Trophoblast cell (in vitro differentiated cells and primary cell): ENCODE measurements at regions not wholly inside any gene's neighbourhood (a gene's known extent, or its start where the extent isn't known, plus 50 kb on each side); places are given as distances from the start of the nearest gene placed in this dataset.

Experiments used
- DNase-seq, 2 donors: peaks; one replicate each; pipeline ENCODE4 v3.0.0-alpha.2; 2016
- H2AFZ ChIP-seq: 2 replicates; pipeline ENCODE4 v1.6.1; 2013; ENCODE audit warnings: low read length, moderate library complexity, mild to moderate bottlenecking; ENCODE audit not compliant: insufficient read depth, poor library complexity
- H2AK5ac ChIP-seq: 2 replicates; pipeline ENCODE4 v1.6.1; 2013; ENCODE audit warnings: mild to moderate bottlenecking, low read length
- H2BK120ac ChIP-seq: 2 replicates; pipeline ENCODE4 v1.6.1; 2013; ENCODE audit warnings: low read length, mild to moderate bottlenecking, moderate library complexity; ENCODE audit not compliant: insufficient read depth, poor library complexity
- H2BK12ac ChIP-seq: 2 replicates; pipeline ENCODE4 v1.6.1; 2013; ENCODE audit warnings: mild to moderate bottlenecking, low read length, moderate library complexity
- H2BK5ac ChIP-seq: 2 replicates; pipeline ENCODE4 v1.6.1; 2013; ENCODE audit warnings: low read length, low read depth, moderate library complexity, mild to moderate bottlenecking; ENCODE audit not compliant: poor library complexity
- H3K14ac ChIP-seq: 2 replicates; pipeline ENCODE4 v1.6.1; 2013; ENCODE audit warnings: mild to moderate bottlenecking, low read length
- H3K18ac ChIP-seq: 2 replicates; pipeline ENCODE4 v1.6.1; 2013; ENCODE audit warnings: mild to moderate bottlenecking, low read length
- H3K23ac ChIP-seq: 2 replicates; pipeline ENCODE4 v1.6.1; 2013; ENCODE audit warnings: low read length
- H3K27ac ChIP-seq: 2 replicates; pipeline ENCODE4 v1.5.1; 2013; ENCODE audit warnings: low read depth, mild to moderate bottlenecking, inconsistent platforms, low read length, moderate library complexity
- H3K27me3 ChIP-seq: 2 replicates; pipeline ENCODE4 v1.6.1; 2013; ENCODE audit warnings: inconsistent platforms, mild to moderate bottlenecking, low read length, moderate library complexity; ENCODE audit not compliant: insufficient read depth
- H3K36me3 ChIP-seq, 2 experiments: 1 replicate in 1 of 2; 2 replicates in 1 of 2; pipeline ENCODE4 v1.6.1; 2013; ENCODE audit warnings: low read length in 2 of 2, mild to moderate bottlenecking in 2 of 2, moderate library complexity in 1 of 2; ENCODE audit not compliant: insufficient read depth in 2 of 2, control insufficient read depth in 1 of 2
- H3K4ac ChIP-seq: 2 replicates; pipeline ENCODE4 v1.6.1; 2013; ENCODE audit warnings: low read depth, mild to moderate bottlenecking, low read length, moderate library complexity
- H3K4me1 ChIP-seq, 2 experiments: 1 replicate in 1 of 2; 2 replicates in 1 of 2; pipeline ENCODE4 v1.6.1; 2013; ENCODE audit warnings: low read length in 2 of 2, mild to moderate bottlenecking in 2 of 2, moderate library complexity in 1 of 2; ENCODE audit not compliant: insufficient read depth in 2 of 2, control insufficient read depth in 1 of 2
- H3K4me2 ChIP-seq: 2 replicates; pipeline ENCODE4 v1.6.1; 2013; ENCODE audit warnings: inconsistent platforms, mild to moderate bottlenecking, low read length, moderate library complexity
- H3K4me3 ChIP-seq: 2 replicates; pipeline ENCODE4 v1.5.1; 2013; ENCODE audit warnings: mild to moderate bottlenecking, low read depth, low read length, inconsistent platforms
- H3K79me1 ChIP-seq: one replicate; pipeline ENCODE4 v1.6.1; 2013; ENCODE audit warnings: low read length
- H3K79me2 ChIP-seq: 2 replicates; pipeline ENCODE4 v1.6.1; 2013; ENCODE audit warnings: low read length, mild to moderate bottlenecking; ENCODE audit not compliant: control insufficient read depth, insufficient read depth, poor library complexity
- H3K9ac ChIP-seq: 2 replicates; pipeline ENCODE4 v1.6.1; 2013; ENCODE audit warnings: mild to moderate bottlenecking, low read length
- H3K9me3 ChIP-seq: 2 replicates; pipeline ENCODE4 v1.6.1; 2013; ENCODE audit warnings: low read depth, mild to moderate bottlenecking, control low read depth, inconsistent platforms, low read length; ENCODE audit not compliant: insufficient read depth
- H4K12ac ChIP-seq: 2 replicates; pipeline ENCODE4 v1.6.1; 2013; ENCODE audit warnings: low read depth, mild to moderate bottlenecking, low read length, moderate library complexity
- H4K8ac ChIP-seq: 2 replicates; pipeline ENCODE4 v1.6.1; 2013; ENCODE audit warnings: low read depth, mild to moderate bottlenecking, low read length, moderate library complexity
- H4K91ac ChIP-seq: one replicate; pipeline ENCODE4 v1.6.1; 2013; ENCODE audit warnings: low read depth, mild to moderate bottlenecking, low read length, moderate library complexity
- WGBS: extraction: QIAGEN DNeasy Blood & Tissue Kit; methylation state at CpG from one replicate; pipeline ENCODE4 v1.1.7; 2013; ENCODE audit warnings: missing lambda C conversion rate; ENCODE audit not compliant: insufficient read length, insufficient coverage; ENCODE audit errors: extremely low coverage; 5-methylcytosine and 5-hydroxymethylcytosine counted together

- Histone ChIP-seq H2AK5ac (no peak overlapping the region), H3K18ac (no peak overlapping the region), H2AFZ (no peak overlapping the region), H2BK5ac (no peak overlapping the region), H3K4me1 (peaks cover 0 to 2% of the 10 kb centered on the region in 2 experiments), H3K27me3 (no peaks in the 10 kb centered on the region), H3K4ac (no peak overlapping the region), H3K4me3 (no peak overlapping the region), H3K79me1 (no peaks in the 10 kb centered on the region), H4K91ac (no peak overlapping the region), H3K36me3 (no peaks in the 10 kb centered on the region), H3K14ac (no peak overlapping the region), H3K27ac (no peak overlapping the region), H3K23ac (no peak overlapping the region), H3K9me3 (no peaks in the 10 kb centered on the region), H3K4me2 (no peak overlapping the region), H4K12ac (no peak overlapping the region), H3K9ac (no peak overlapping the region), H2BK12ac (no peak overlapping the region), H4K8ac (no peak overlapping the region), H3K79me2 (no peaks in the 10 kb centered on the region), H2BK120ac (no peak overlapping the region)
- no peak for DNase-seq
- no CpG with 5 or more reads among the region's 1 CpG for WGBS
These were observed 351.8 kb downstream of the OTOL1 start for GRCh38 chr3:161848376-161848775.

GRCh38 chr3:161851941-161852566 lies 355.4 kb downstream of the OTOL1 start:
- H2AK5ac ChIP-seq = no peak overlapping the region
- no peaks in the 10 kb centered on the region for H3K9me3 ChIP-seq
- DNase-seq = peak; percentile 30 to 76
- H3K23ac ChIP-seq = no peak overlapping the region
- no peak overlapping the region for H4K8ac ChIP-seq
- H3K4me2 ChIP-seq = no peak overlapping the region
- no peak overlapping the region for H2BK5ac ChIP-seq
- H3K36me3 ChIP-seq = no peaks in the 10 kb centered on the region
- no CpG with 5 or more reads among the region's 8 CpGs for WGBS
- H2AFZ ChIP-seq = no peak overlapping the region
- no peak overlapping the region for H3K27ac ChIP-seq
- H2BK12ac ChIP-seq = no peak overlapping the region
- no peaks in the 10 kb centered on the region for H3K79me1 ChIP-seq
- no peak overlapping the region for H4K12ac ChIP-seq
- no peak overlapping the region for H3K14ac ChIP-seq
- H3K4me1 ChIP-seq = peaks cover 3 to 6% of the 10 kb centered on the region in 2 experiments
- no peak overlapping the region for H2BK120ac ChIP-seq
- no peak overlapping the region for H3K18ac ChIP-seq
- H3K4me3 ChIP-seq = no peak overlapping the region
- no peak overlapping the region for H4K91ac ChIP-seq
- H3K9ac ChIP-seq = no peak overlapping the region
- H3K79me2 ChIP-seq = no peaks in the 10 kb centered on the region
- no peaks in the 10 kb centered on the region for H3K27me3 ChIP-seq
- H3K4ac ChIP-seq = no peak overlapping the region

GRCh38 chr3:161852744-161853143 lies 356.1 kb downstream of the OTOL1 start:
- no peak overlapping the region for H3K14ac ChIP-seq
- no peak overlapping the region for H3K4me3 ChIP-seq
- no peak overlapping the region for H4K12ac ChIP-seq
- no peak overlapping the region for H2BK5ac ChIP-seq
- H3K27ac ChIP-seq = no peak overlapping the region
- no peak overlapping the region for H2BK12ac ChIP-seq
- H4K91ac ChIP-seq = no peak overlapping the region
- no peak overlapping the region for H4K8ac ChIP-seq
- H3K4me2 ChIP-seq = no peak overlapping the region
- no peak overlapping the region for H3K18ac ChIP-seq
- H3K23ac ChIP-seq = no peak overlapping the region
- H3K9ac ChIP-seq = no peak overlapping the region
- no peaks in the 10 kb centered on the region for H3K36me3 ChIP-seq
- H3K9me3 ChIP-seq = no peaks in the 10 kb centered on the region
- H3K4me1 ChIP-seq = peaks cover 3 to 6% of the 10 kb centered on the region in 2 experiments
- no peaks in the 10 kb centered on the region for H3K79me2 ChIP-seq
- no peak overlapping the region for H2BK120ac ChIP-seq
- no CpG with 5 or more reads among the region's 9 CpGs for WGBS
- H3K27me3 ChIP-seq = no peaks in the 10 kb centered on the region
- H2AFZ ChIP-seq = peak overlapping the region; percentile 23
- DNase-seq = no peak
- H3K4ac ChIP-seq = no peak overlapping the region
- no peaks in the 10 kb centered on the region for H3K79me1 ChIP-seq
- H2AK5ac ChIP-seq = peak overlapping the region; percentile 65

- Histone ChIP-seq H3K9me3 (no peaks in the 10 kb centered on the region), H2BK12ac (no peak overlapping the region), H2BK5ac (no peak overlapping the region), H3K23ac (no peak overlapping the region), H3K4me3 (no peak overlapping the region), H4K8ac (no peak overlapping the region), H3K9ac (no peak overlapping the region), H3K18ac (no peak overlapping the region), H3K36me3 (no peaks in the 10 kb centered on the region), H3K4ac (no peak overlapping the region), H3K4me1 (peaks cover 3 to 6% of the 10 kb centered on the region in 2 experiments), H3K79me1 (no peaks in the 10 kb centered on the region), H4K91ac (no peak overlapping the region), H3K79me2 (no peaks in the 10 kb centered on the region), H3K27me3 (no peaks in the 10 kb centered on the region), H4K12ac (no peak overlapping the region), H2AK5ac (no peak overlapping the region), H3K4me2 (no peak overlapping the region), H2BK120ac (no peak overlapping the region), H3K14ac (no peak overlapping the region), H2AFZ (no peak overlapping the region), H3K27ac (no peak overlapping the region)
- peak; percentile 9 to 61 for DNase-seq
- no CpG with 5 or more reads among the region's 7 CpGs for WGBS
These were observed 357.7 kb downstream of the OTOL1 start for GRCh38 chr3:161854232-161854771.
